IMR-90 (cell line): ENCODE measurements at regions not wholly inside any gene's neighbourhood (a gene's known extent, or its start where the extent isn't known, plus 50 kb on each side); places are given as distances from the start of the nearest gene placed in this dataset.

Experiments
- ATAC-seq: fragments of 200-7000 bp; cut with Tn5 transposase; 2 replicates; pipeline ENCODE4 v1.9.1; 2020; ENCODE audit warnings: low read depth, mild to moderate bottlenecking, moderate library complexity
- BruUV-seq: library from RNA; stranded (reverse); fragments of 400-500 nt; replicated peaks from 2 replicates; lab custom pipeline; 2021; lab: Mats Ljungman, UMichigan
- CTCF ChIA-PET: fragments of 300-600 bp; formaldehyde crosslinking; extraction: SDS; loops from one replicate; lab custom pipeline; 2021; ENCODE audit warnings: antibody characterized with exemption; lab: Yijun Ruan, JAX
- POLR2A ChIA-PET: fragments of 300-600 bp; sonication (Branson Sonifier 250); formaldehyde crosslinking; loops from one replicate; lab custom pipeline; 2022; ENCODE audit warnings: antibody characterized with exemption; ENCODE audit not compliant: unreplicated experiment; lab: Charles Lee
- DNase-seq: peaks from one replicate; pipeline ENCODE4 v3.0.0; 2013
- H2AFZ ChIP-seq: replicated peaks from 2 replicates; pipeline ENCODE3; 2013; ENCODE audit warnings: low read length, mild to moderate bottlenecking; ENCODE audit not compliant: poor library complexity
- H2AK5ac ChIP-seq: 2 replicates; pipeline ENCODE4 v1.6.1; 2013; ENCODE audit warnings: low read depth, low read length, inconsistent platforms
- H2AK9ac ChIP-seq: replicated peaks from 2 replicates; pipeline ENCODE3; 2013; ENCODE audit warnings: mild to moderate bottlenecking, low read depth, low read length, moderate library complexity; ENCODE audit not compliant: poor library complexity
- H2BK120ac ChIP-seq: 2 replicates; pipeline ENCODE4 v1.6.1; 2013; ENCODE audit warnings: low read depth, low read length, inconsistent platforms
- H2BK15ac ChIP-seq: 3 replicates; pipeline ENCODE4 v1.6.1; 2013; ENCODE audit warnings: low read depth, low read length, inconsistent platforms
- H2BK20ac ChIP-seq: 2 replicates; pipeline ENCODE4 v1.6.1; 2013; ENCODE audit warnings: low read depth, mild to moderate bottlenecking, inconsistent platforms, low read length, moderate library complexity
- H2BK5ac ChIP-seq: 2 replicates; pipeline ENCODE4 v1.6.1; 2013; ENCODE audit warnings: mild to moderate bottlenecking, low read depth, low read length, inconsistent platforms; ENCODE audit not compliant: poor library complexity, severe bottlenecking
- H3K14ac ChIP-seq: replicated peaks from 2 replicates; pipeline ENCODE4 v1.6.1; 2013; ENCODE audit warnings: low read depth, low read length, inconsistent platforms
- H3K18ac ChIP-seq: 2 replicates; pipeline ENCODE4 v1.6.1; 2013; ENCODE audit warnings: low read depth, low read length, control low read depth
- H3K23ac ChIP-seq: 2 replicates; pipeline ENCODE4 v1.6.1; 2013; ENCODE audit warnings: low read depth, low read length, inconsistent platforms
- H3K27ac ChIP-seq: 2 replicates; pipeline ENCODE4 v1.5.1; 2013; ENCODE audit warnings: mild to moderate bottlenecking, control low read depth, low read length; ENCODE audit not compliant: insufficient read depth
- H3K27me3 ChIP-seq: 2 replicates; pipeline ENCODE4 v1.6.1; 2013; ENCODE audit warnings: low read length; ENCODE audit not compliant: control insufficient read depth, insufficient read depth
- H3K36me3 ChIP-seq: 2 replicates; pipeline ENCODE4 v1.6.1; 2013; ENCODE audit warnings: low read length, mixed read lengths; ENCODE audit not compliant: control insufficient read depth, insufficient read depth
- H3K4ac ChIP-seq: 2 replicates; pipeline ENCODE4 v1.6.1; 2013; ENCODE audit warnings: low read depth, low read length, inconsistent platforms
- H3K4me1 ChIP-seq: 2 replicates; pipeline ENCODE4 v1.6.1; 2013; ENCODE audit warnings: low read length, mixed read lengths; ENCODE audit not compliant: control insufficient read depth, insufficient read depth
- H3K4me2 ChIP-seq: 2 replicates; pipeline ENCODE4 v1.6.1; 2013; ENCODE audit warnings: low read depth, mild to moderate bottlenecking, control low read depth, low read length, moderate library complexity
- H3K4me3 ChIP-seq: 2 replicates; pipeline ENCODE4 v1.5.1; 2013; ENCODE audit warnings: low read depth, mild to moderate bottlenecking, control low read depth, low read length, moderate library complexity; ENCODE audit not compliant: insufficient read depth
- H3K56ac ChIP-seq: 2 replicates; pipeline ENCODE4 v1.6.1; 2013; ENCODE audit warnings: low read length, inconsistent platforms; ENCODE audit not compliant: insufficient read depth; ENCODE audit errors: extremely low read depth
- H3K79me1 ChIP-seq, 2 experiments: 2 replicates each; pipeline ENCODE4 v1.6.1; 2013; ENCODE audit warnings: low read length in 2 of 2, inconsistent platforms in 1 of 2, low read depth in 1 of 2
- H3K9ac ChIP-seq: 2 replicates; pipeline ENCODE4 v1.6.1; 2013; ENCODE audit warnings: low read depth, low read length, control low read depth
- H3K9me1 ChIP-seq: 2 replicates; pipeline ENCODE4 v1.6.1; 2013; ENCODE audit warnings: low read length, inconsistent platforms; ENCODE audit not compliant: insufficient read depth
- H3K9me3 ChIP-seq: 2 replicates; pipeline ENCODE4 v1.6.1; 2013; ENCODE audit warnings: low read length; ENCODE audit not compliant: control insufficient read depth, insufficient read depth
- H4K20me1 ChIP-seq: 2 replicates; pipeline ENCODE4 v1.6.1; 2013; ENCODE audit warnings: low read length, inconsistent platforms; ENCODE audit not compliant: insufficient read depth
- H4K5ac ChIP-seq: 2 replicates; pipeline ENCODE4 v1.6.1; 2013; ENCODE audit warnings: mild to moderate bottlenecking, low read depth, low read length, control low read depth
- H4K8ac ChIP-seq, 2 experiments: 2 replicates each; pipeline ENCODE4 v1.6.1; 2013; ENCODE audit warnings: low read depth in 2 of 2, low read length in 2 of 2, control low read depth in 1 of 2, inconsistent platforms in 1 of 2
- H4K91ac ChIP-seq: 2 replicates; pipeline ENCODE4 v1.6.1; 2013; ENCODE audit warnings: low read depth, low read length, inconsistent platforms; ENCODE audit not compliant: insufficient read depth
- BHLHE40 ChIP-seq: fragments of 150-350 bp; IDR thresholded peaks from 2 replicates; pipeline ENCODE4 v1.6.1; 2016; ENCODE audit warnings: mild to moderate bottlenecking, low read depth, low read length
- CEBPB ChIP-seq: IDR thresholded peaks from 2 replicates; pipeline ENCODE4 v1.6.1; 2012; ENCODE audit warnings: low read depth, low read length, improper control_type of control experiment
- CHD1 ChIP-seq: IDR thresholded peaks from 2 replicates; pipeline ENCODE4 v1.6.1; 2012; ENCODE audit warnings: low read depth, low read length, improper control_type of control experiment
- CTCF ChIP-seq: conservative IDR thresholded peaks from 2 replicates; pipeline ENCODE4 v1.5.1; 2012; ENCODE audit warnings: mild to moderate bottlenecking, low read depth, low read length, improper control_type of control experiment
- ELK1 ChIP-seq: fragments of 150-350 bp; IDR thresholded peaks from 2 replicates; pipeline ENCODE4 v1.6.1; 2016; ENCODE audit warnings: low read depth, mild to moderate bottlenecking, low read length, moderate library complexity, borderline replicate concordance
- MAFK ChIP-seq: IDR thresholded peaks from 2 replicates; pipeline ENCODE4 v1.6.1; 2012; ENCODE audit warnings: low read depth, low read length, improper control_type of control experiment
- NFE2L2 ChIP-seq: fragments of 150-350 bp; IDR thresholded peaks from 2 replicates; pipeline ENCODE4 v1.6.1; 2016; ENCODE audit warnings: low read depth, mild to moderate bottlenecking, low read length
- POLR2A ChIP-seq: IDR thresholded peaks from 2 replicates; pipeline ENCODE4 v1.6.1; 2012; ENCODE audit warnings: mild to moderate bottlenecking, low read depth, low read length
- RCOR1 ChIP-seq: IDR thresholded peaks from 2 replicates; pipeline ENCODE4 v1.6.1; 2012; ENCODE audit warnings: mild to moderate bottlenecking, low read length, improper control_type of control experiment; ENCODE audit not compliant: insufficient replicate concordance
- WGBS, 2 experiments: methylation state at CpG; one replicate each; pipeline versions ENCODE4 v1.1.5 to v1.1.7; 2013; ENCODE audit warnings: missing lambda C conversion rate in 2 of 2; ENCODE audit not compliant: insufficient read length in 1 of 2; ENCODE audit errors: extremely low coverage in 2 of 2; 5-methylcytosine and 5-hydroxymethylcytosine counted together
- dilution Hi-C: fragments of 300-500 bp; cut with HindIII; formaldehyde crosslinking; loops from one replicate; pipeline ENCODE4 v1.14.3; 2018; ENCODE audit warnings: low sequenced_read_pairs; ENCODE audit not compliant: unreplicated experiment
- in situ Hi-C: fragments of 300-500 bp; cut with MboI; formaldehyde crosslinking; loops from 3 replicates; pipeline ENCODE4 v1.14.3; 2019; ENCODE audit warnings: low sequenced_read_pairs, inconsistent platforms, mixed read lengths
- intact Hi-C: fragments of 100-400 bp; cut with micrococcal nuclease; formaldehyde crosslinking; loops from 2 replicates; pipeline ENCODE4 v1.10.0; 2022

GRCh38 chr2:83071914-83072313 is 1387.2 kb downstream of the SUCLG1 start:
- POLR2A ChIA-PET: no interaction called here
- Histone ChIP-seq H3K4me3 (no peak overlapping the region), H2BK15ac (no peak overlapping the region), H2BK20ac (no peak overlapping the region), H3K79me1 (no peaks in the 10 kb centered on the region), H2BK120ac (no peak overlapping the region), H3K27me3 (no peaks in the 10 kb centered on the region), H3K23ac (no peak overlapping the region), H3K27ac (no peak overlapping the region), H4K8ac (no peak overlapping the region), H4K5ac (no peak overlapping the region), H3K9me3 (no peaks in the 10 kb centered on the region), H3K18ac (no peak overlapping the region), H3K56ac (no peak overlapping the region), H3K4me2 (no peak overlapping the region), H3K9ac (no peak overlapping the region), H3K14ac (no peak overlapping the region), H3K4ac (no peak overlapping the region), H3K36me3 (no peaks in the 10 kb centered on the region), H4K20me1 (no peaks in the 10 kb centered on the region), H3K9me1 (no peaks in the 10 kb centered on the region), H2BK5ac (no peak overlapping the region), H4K91ac (no peak overlapping the region), H2AK9ac (no peak overlapping the region), H2AFZ (no peak overlapping the region), H3K4me1 (no peaks in the 10 kb centered on the region), H2AK5ac (no peak overlapping the region)
- CTCF ChIA-PET: no interaction called here
- dilution Hi-C loops: no loop called here
- no peak for ATAC-seq
- no peak for DNase-seq
- no TSS peak for BruUV-seq
- TF ChIP-seq CHD1: no peak
- TF ChIP-seq MAFK: no peak
- TF ChIP-seq NFE2L2: no peak
- TF ChIP-seq BHLHE40: no peak
- TF ChIP-seq RCOR1: no peak
- TF ChIP-seq CTCF: no peak
- no peak for TF ChIP-seq ELK1
- no peak for TF ChIP-seq POLR2A
- TF ChIP-seq CEBPB: no peak
- in situ Hi-C loops: no loop called here
- WGBS, 2 experiments: no CpG with 5 or more reads among the region's 1 CpG
- intact Hi-C loops: no loop called here
